ENCODE measurements at regions not wholly inside any gene's neighbourhood (a gene's known extent, or its start where the extent isn't known, plus 50 kb on each side); places are given as distances from the start of the nearest gene placed in this dataset.

- H3K79me2 ChIP-seq (ENCODE audit: control insufficient read depth, insufficient read depth, low read length) = no peaks in the 10 kb centered on the region
- peak overlapping the region; percentile 45 for H3K9ac ChIP-seq (ENCODE audit: low read length)
- peak overlapping the region; percentile 60 for H3K27ac ChIP-seq (ENCODE audit: low read depth, low read length)
- no peak overlapping the region for H2AK5ac ChIP-seq (ENCODE audit: low read length)
- H2BK5ac ChIP-seq (ENCODE audit: low read length) = peak overlapping the region; percentile 89
- no CpG with 5 or more reads among the region's 11 CpGs for WGBS (ENCODE audit: extremely low coverage, insufficient coverage, low lambda C conversion rate)
- no peak overlapping the region for H4K8ac ChIP-seq (ENCODE audit: low read depth, low read length)
- no peak overlapping the region for H3K23ac ChIP-seq (ENCODE audit: low read length)
- no peak overlapping the region for H4K5ac ChIP-seq (ENCODE audit: low read length)
- peak overlapping the region; percentile 82 for H3K56ac ChIP-seq (ENCODE audit: low read length)
- peak overlapping the region; percentile 41 for H2BK15ac ChIP-seq (replicated peaks; ENCODE audit: low read depth)
- H3K4me2 ChIP-seq (ENCODE audit: low read length) = no peak overlapping the region
- DNase-seq = peak; percentile 90
- no peaks in the 10 kb centered on the region for H3K36me3 ChIP-seq (ENCODE audit: control insufficient read depth, insufficient read depth, low read length)
- H3K4ac ChIP-seq (ENCODE audit: low read depth, low read length) = peak overlapping the region; percentile 25
- H3K18ac ChIP-seq (ENCODE audit: low read length) = peak overlapping the region; percentile 62
- no peak overlapping the region for H3K4me3 ChIP-seq (ENCODE audit: low read length)
- no peaks in the 10 kb centered on the region for H3K79me1 ChIP-seq (ENCODE audit: low read length)
- no peak overlapping the region for H2BK120ac ChIP-seq (ENCODE audit: low read depth, low read length)
- no peaks in the 10 kb centered on the region for H3K27me3 ChIP-seq (ENCODE audit: insufficient read depth, low read length, poor library complexity)
- H3K4me1 ChIP-seq (ENCODE audit: control insufficient read depth, low read depth, low read length) = peaks cover 8% of the 10 kb centered on the region
These were observed 259.6 kb downstream of the RPS24 start for GRCh38 chr10:78292982-78293865.

GRCh38 chr10:78295242-78295641 lies 261.6 kb downstream of the RPS24 start:
- no peaks in the 10 kb centered on the region for H3K79me1 ChIP-seq (ENCODE audit: low read length)
- H2BK120ac ChIP-seq (ENCODE audit: low read depth, low read length) = no peak overlapping the region
- H3K27me3 ChIP-seq (ENCODE audit: insufficient read depth, low read length, poor library complexity) = no peaks in the 10 kb centered on the region
- no peak overlapping the region for H3K56ac ChIP-seq (ENCODE audit: low read length)
- DNase-seq = no peak
- no peaks in the 10 kb centered on the region for H3K36me3 ChIP-seq (ENCODE audit: control insufficient read depth, insufficient read depth, low read length)
- no peak overlapping the region for H4K5ac ChIP-seq (ENCODE audit: low read length)
- no peak overlapping the region for H2BK15ac ChIP-seq (replicated peaks; ENCODE audit: low read depth)
- no peaks in the 10 kb centered on the region for H3K79me2 ChIP-seq (ENCODE audit: control insufficient read depth, insufficient read depth, low read length)
- H3K4me3 ChIP-seq (ENCODE audit: low read length) = no peak overlapping the region
- H4K8ac ChIP-seq (ENCODE audit: low read depth, low read length) = no peak overlapping the region
- no peak overlapping the region for H3K9ac ChIP-seq (ENCODE audit: low read length)
- no peak overlapping the region for H3K4ac ChIP-seq (ENCODE audit: low read depth, low read length)
- H3K4me1 ChIP-seq (ENCODE audit: control insufficient read depth, low read depth, low read length) = peaks cover 8% of the 10 kb centered on the region
- no peak overlapping the region for H3K4me2 ChIP-seq (ENCODE audit: low read length)
- no CpG with 5 or more reads among the region's 7 CpGs for WGBS (ENCODE audit: extremely low coverage, insufficient coverage, low lambda C conversion rate)
- no peak overlapping the region for H2AK5ac ChIP-seq (ENCODE audit: low read length)
- no peak overlapping the region for H3K23ac ChIP-seq (ENCODE audit: low read length)
- no peak overlapping the region for H2BK5ac ChIP-seq (ENCODE audit: low read length)
- no peak overlapping the region for H3K27ac ChIP-seq (ENCODE audit: low read depth, low read length)
- peak overlapping the region; percentile 13 for H3K18ac ChIP-seq (ENCODE audit: low read length)

GRCh38 chr10:78296785-78297184 lies 263.1 kb downstream of the RPS24 start:
- Histone ChIP-seq H3K36me3 (ENCODE audit: control insufficient read depth, insufficient read depth, low read length) (no peaks in the 10 kb centered on the region), H3K9ac (ENCODE audit: low read length) (no peak overlapping the region), H3K23ac (ENCODE audit: low read length) (no peak overlapping the region), H3K4me3 (ENCODE audit: low read length) (no peak overlapping the region), H3K18ac (ENCODE audit: low read length) (no peak overlapping the region), H3K4ac (ENCODE audit: low read depth, low read length) (no peak overlapping the region), H2BK5ac (ENCODE audit: low read length) (no peak overlapping the region), H3K4me2 (ENCODE audit: low read length) (no peak overlapping the region), H3K27me3 (ENCODE audit: insufficient read depth, low read length, poor library complexity) (no peaks in the 10 kb centered on the region), H2AK5ac (ENCODE audit: low read length) (no peak overlapping the region), H2BK15ac (replicated peaks; ENCODE audit: low read depth) (no peak overlapping the region), H3K79me1 (ENCODE audit: low read length) (no peaks in the 10 kb centered on the region), H4K5ac (ENCODE audit: low read length) (no peak overlapping the region), H3K27ac (ENCODE audit: low read depth, low read length) (no peak overlapping the region), H3K56ac (ENCODE audit: low read length) (no peak overlapping the region), H3K4me1 (ENCODE audit: control insufficient read depth, low read depth, low read length) (peaks cover 8% of the 10 kb centered on the region), H4K8ac (ENCODE audit: low read depth, low read length) (no peak overlapping the region), H3K79me2 (ENCODE audit: control insufficient read depth, insufficient read depth, low read length) (no peaks in the 10 kb centered on the region), H2BK120ac (ENCODE audit: low read depth, low read length) (no peak overlapping the region)
- no CpG with 5 or more reads among the region's 1 CpG for WGBS (ENCODE audit: extremely low coverage, insufficient coverage, low lambda C conversion rate)
- no peak for DNase-seq

DNA sequence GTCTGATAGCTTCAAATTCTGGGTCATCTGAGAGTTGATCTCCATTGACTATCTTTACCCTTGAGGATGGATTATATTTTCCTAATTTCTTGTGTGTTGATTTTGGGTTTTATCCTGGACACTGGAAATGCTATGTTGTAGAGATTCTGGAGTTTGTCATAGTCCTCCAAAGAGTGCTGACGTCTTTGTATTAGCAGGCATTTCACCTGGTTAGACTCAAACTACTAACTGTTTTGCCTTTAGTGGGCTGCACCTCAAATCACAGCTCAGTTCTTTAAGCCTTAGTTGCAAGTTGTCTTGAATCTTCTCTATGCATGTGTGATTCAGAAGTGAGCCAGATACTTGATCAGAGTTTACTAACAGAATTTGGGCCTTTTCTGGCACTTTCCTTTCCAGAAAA lies 264.3 kb downstream of the RPS24 start:
- Histone ChIP-seq H3K36me3 (ENCODE audit: control insufficient read depth, insufficient read depth, low read length) (no peaks in the 10 kb centered on the region), H3K4ac (ENCODE audit: low read depth, low read length) (no peak overlapping the region), H3K56ac (ENCODE audit: low read length) (no peak overlapping the region), H2BK120ac (ENCODE audit: low read depth, low read length) (no peak overlapping the region), H3K4me3 (ENCODE audit: low read length) (no peak overlapping the region), H4K5ac (ENCODE audit: low read length) (no peak overlapping the region), H2BK5ac (ENCODE audit: low read length) (no peak overlapping the region), H3K18ac (ENCODE audit: low read length) (no peak overlapping the region), H2AK5ac (ENCODE audit: low read length) (no peak overlapping the region), H4K8ac (ENCODE audit: low read depth, low read length) (no peak overlapping the region), H3K79me1 (ENCODE audit: low read length) (no peaks in the 10 kb centered on the region), H2BK15ac (replicated peaks; ENCODE audit: low read depth) (no peak overlapping the region), H3K27me3 (ENCODE audit: insufficient read depth, low read length, poor library complexity) (no peaks in the 10 kb centered on the region), H3K9ac (ENCODE audit: low read length) (no peak overlapping the region), H3K79me2 (ENCODE audit: control insufficient read depth, insufficient read depth, low read length) (no peaks in the 10 kb centered on the region), H3K27ac (ENCODE audit: low read depth, low read length) (no peak overlapping the region), H3K4me2 (ENCODE audit: low read length) (no peak overlapping the region), H3K4me1 (ENCODE audit: control insufficient read depth, low read depth, low read length) (peaks cover 4% of the 10 kb centered on the region), H3K23ac (ENCODE audit: low read length) (no peak overlapping the region)
- WGBS (ENCODE audit: extremely low coverage, insufficient coverage, low lambda C conversion rate) = no CpG with 5 or more reads among the region's 1 CpG
- no peak for DNase-seq

DNA sequence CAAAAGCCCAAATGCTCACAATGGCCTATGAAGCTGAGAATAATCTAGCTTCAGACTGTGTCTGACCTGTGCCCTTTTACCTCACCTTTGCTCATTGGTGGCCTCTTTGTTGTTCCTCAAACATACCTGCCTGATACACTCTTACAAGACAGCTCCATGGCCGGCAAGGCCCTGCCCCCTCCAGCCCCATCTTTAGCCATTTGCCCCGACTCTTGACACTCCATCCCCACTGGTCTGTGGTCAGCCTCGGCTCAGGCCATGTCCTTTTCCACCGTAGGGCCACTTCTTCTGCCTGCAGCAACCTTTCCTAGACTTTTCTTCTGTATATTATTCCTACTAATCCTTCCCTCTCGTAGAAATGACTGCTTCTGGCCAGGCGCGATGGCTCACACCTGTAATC lies 265.2 kb downstream of the RPS24 start:
- no CpG with 5 or more reads among the region's 7 CpGs for WGBS (ENCODE audit: extremely low coverage, insufficient coverage, low lambda C conversion rate)
- DNase-seq = no peak
- Histone ChIP-seq H3K9ac (ENCODE audit: low read length) (no peak overlapping the region), H3K23ac (ENCODE audit: low read length) (no peak overlapping the region), H2AK5ac (ENCODE audit: low read length) (no peak overlapping the region), H2BK15ac (replicated peaks; ENCODE audit: low read depth) (no peak overlapping the region), H3K79me2 (ENCODE audit: control insufficient read depth, insufficient read depth, low read length) (no peaks in the 10 kb centered on the region), H3K4me2 (ENCODE audit: low read length) (no peak overlapping the region), H3K4ac (ENCODE audit: low read depth, low read length) (no peak overlapping the region), H3K56ac (ENCODE audit: low read length) (no peak overlapping the region), H3K4me1 (ENCODE audit: control insufficient read depth, low read depth, low read length) (peaks cover 5% of the 10 kb centered on the region), H3K4me3 (ENCODE audit: low read length) (no peak overlapping the region), H4K5ac (ENCODE audit: low read length) (no peak overlapping the region), H3K36me3 (ENCODE audit: control insufficient read depth, insufficient read depth, low read length) (no peaks in the 10 kb centered on the region), H2BK5ac (ENCODE audit: low read length) (no peak overlapping the region), H3K27ac (ENCODE audit: low read depth, low read length) (no peak overlapping the region), H4K8ac (ENCODE audit: low read depth, low read length) (no peak overlapping the region), H3K18ac (ENCODE audit: low read length) (no peak overlapping the region), H3K27me3 (ENCODE audit: insufficient read depth, low read length, poor library complexity) (no peaks in the 10 kb centered on the region), H3K79me1 (ENCODE audit: low read length) (no peaks in the 10 kb centered on the region), H2BK120ac (ENCODE audit: low read depth, low read length) (no peak overlapping the region)

All from mesendoderm (in vitro differentiated cells).